PC-3 (cell line): ENCODE measurements at regions not wholly inside any gene's neighbourhood (a gene's known extent, or its start where the extent isn't known, plus 50 kb on each side); places are given as distances from the start of the nearest gene placed in this dataset.

Experiments
- EZH2 ChIP-seq: fragments of 300-600 bp; sonication (generic); IDR thresholded peaks from one replicate; pipeline ENCODE4 v1.6.1; 2017; ENCODE audit warnings: antibody characterized with exemption, mild to moderate bottlenecking, low read length; ENCODE audit not compliant: unreplicated experiment
- TF ChIP-seq, protein P1 (sequence below): fragments of 300-600 bp; sonication (generic); conservative IDR thresholded peaks from 2 replicates; pipeline ENCODE4 v1.5.1; 2017; ENCODE audit warnings: antibody characterized with exemption, low read depth, mild to moderate bottlenecking, low read length

DNA sequence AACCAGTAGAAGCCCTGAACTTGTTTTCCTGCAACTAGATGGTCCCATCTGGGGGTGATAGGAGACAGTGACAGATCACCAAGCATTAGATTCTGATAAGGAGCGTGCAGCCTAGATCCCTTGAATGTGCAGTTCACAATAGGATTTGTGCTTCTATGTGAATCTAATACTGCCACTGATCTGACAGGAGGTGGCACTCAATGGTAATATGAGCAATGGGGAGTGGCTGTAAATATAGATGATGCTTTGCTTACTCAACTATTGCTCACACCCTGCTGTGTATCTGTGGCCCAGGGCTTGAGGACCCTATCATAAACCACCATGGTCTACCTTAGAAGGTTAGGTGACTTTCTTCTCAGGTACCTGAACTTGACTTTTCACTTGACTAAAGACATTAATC, 417.1 kb upstream of the ARHGEF26 start:
- TF ChIP-seq, protein P1, sequence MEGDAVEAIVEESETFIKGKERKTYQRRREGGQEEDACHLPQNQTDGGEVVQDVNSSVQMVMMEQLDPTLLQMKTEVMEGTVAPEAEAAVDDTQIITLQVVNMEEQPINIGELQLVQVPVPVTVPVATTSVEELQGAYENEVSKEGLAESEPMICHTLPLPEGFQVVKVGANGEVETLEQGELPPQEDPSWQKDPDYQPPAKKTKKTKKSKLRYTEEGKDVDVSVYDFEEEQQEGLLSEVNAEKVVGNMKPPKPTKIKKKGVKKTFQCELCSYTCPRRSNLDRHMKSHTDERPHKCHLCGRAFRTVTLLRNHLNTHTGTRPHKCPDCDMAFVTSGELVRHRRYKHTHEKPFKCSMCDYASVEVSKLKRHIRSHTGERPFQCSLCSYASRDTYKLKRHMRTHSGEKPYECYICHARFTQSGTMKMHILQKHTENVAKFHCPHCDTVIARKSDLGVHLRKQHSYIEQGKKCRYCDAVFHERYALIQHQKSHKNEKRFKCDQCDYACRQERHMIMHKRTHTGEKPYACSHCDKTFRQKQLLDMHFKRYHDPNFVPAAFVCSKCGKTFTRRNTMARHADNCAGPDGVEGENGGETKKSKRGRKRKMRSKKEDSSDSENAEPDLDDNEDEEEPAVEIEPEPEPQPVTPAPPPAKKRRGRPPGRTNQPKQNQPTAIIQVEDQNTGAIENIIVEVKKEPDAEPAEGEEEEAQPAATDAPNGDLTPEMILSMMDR, result peak; percentile 51
- no peak for TF ChIP-seq EZH2
